HL-60/S4 treated with retinoic acid at 250 ng/mL for 4 days and 3 days (cell line): ENCODE measurements at regions not wholly inside any gene's neighbourhood (a gene's known extent, or its start where the extent isn't known, plus 50 kb on each side); places are given as distances from the start of the nearest gene placed in this dataset.

Source experiments
- in situ Hi-C: fragments of 300-500 bp; cut with MboI; formaldehyde crosslinking; loops from 2 replicates; pipeline ENCODE4 v1.7.0; 2022; ENCODE audit warnings: low sequenced_read_pairs

- in situ Hi-C loops, result no loop called here
Measured at GRCh38 chr15:29390051-29390450, 120.4 kb upstream of the NSMCE3 start.

GRCh38 chr15:29386523-29386922, 116.9 kb upstream of the NSMCE3 start:
- in situ Hi-C loops, result no loop called here

GRCh38 chr15:29383367-29383766, 113.7 kb upstream of the NSMCE3 start:
- in situ Hi-C loops, result no loop called here

GRCh38 chr15:29382862-29383261, 113.2 kb upstream of the NSMCE3 start:
- in situ Hi-C loops, result no loop called here

- in situ Hi-C loops, result no loop called here
Measured at GRCh38 chr15:29380466-29380865, 110.8 kb upstream of the NSMCE3 start.

GRCh38 chr15:29379647-29380046, 110.0 kb upstream of the NSMCE3 start:
- in situ Hi-C loops, result no loop called here

GRCh38 chr15:29377161-29377560, 107.5 kb upstream of the NSMCE3 start:
- in situ Hi-C loops, result no loop called here

GRCh38 chr15:29376590-29376989, 107.0 kb upstream of the NSMCE3 start:
- in situ Hi-C loops, result no loop called here

- in situ Hi-C loops, result no loop called here
Measured at GRCh38 chr15:29369261-29369660, 99.6 kb upstream of the NSMCE3 start.

GRCh38 chr15:29364426-29365078, 94.9 kb upstream of the NSMCE3 start:
- in situ Hi-C loops, result no loop called here

GRCh38 chr15:29361560-29361959, 91.9 kb upstream of the NSMCE3 start:
- in situ Hi-C loops, result no loop called here

GRCh38 chr15:29360152-29360551, 90.5 kb upstream of the NSMCE3 start:
- in situ Hi-C loops, result no loop called here

- in situ Hi-C loops, result no loop called here
Measured at GRCh38 chr15:29356786-29357185, 87.2 kb upstream of the NSMCE3 start.

- in situ Hi-C loops, result no loop called here
Measured at GRCh38 chr15:29355477-29355876, 85.9 kb upstream of the NSMCE3 start.

GRCh38 chr15:29352402-29352801, 82.8 kb upstream of the NSMCE3 start:
- in situ Hi-C loops, result no loop called here

GRCh38 chr15:29349196-29349595, 79.6 kb upstream of the NSMCE3 start:
- in situ Hi-C loops, result no loop called here

- in situ Hi-C loops, result no loop called here
Measured at GRCh38 chr15:29348336-29348914, 78.8 kb upstream of the NSMCE3 start.

GRCh38 chr15:29346998-29347397, 77.4 kb upstream of the NSMCE3 start:
- in situ Hi-C loops, result no loop called here

- in situ Hi-C loops, result no loop called here
Measured at GRCh38 chr15:29345549-29346525, 76.2 kb upstream of the NSMCE3 start.

GRCh38 chr15:29344474-29344873, 74.9 kb upstream of the NSMCE3 start:
- in situ Hi-C loops, result no loop called here

- in situ Hi-C loops, result no loop called here
Measured at GRCh38 chr15:29343229-29343628, 73.6 kb upstream of the NSMCE3 start.

GRCh38 chr15:29342201-29342600, 72.6 kb upstream of the NSMCE3 start:
- in situ Hi-C loops, result no loop called here
